H1 (cell line): ENCODE measurements at regions not wholly inside any gene's neighbourhood (a gene's known extent, or its start where the extent isn't known, plus 50 kb on each side); places are given as distances from the start of the nearest gene placed in this dataset.

Source experiments
- SAP30 ChIP-seq: fragments of 300-600 bp; sonication (generic); IDR thresholded peaks from 2 replicates; pipeline ENCODE4 v1.7.1; 2012; ENCODE audit warnings: low read length, moderate library complexity, mild to moderate bottlenecking, inconsistent platforms; ENCODE audit not compliant: insufficient read depth, insufficient replicate concordance

DNA sequence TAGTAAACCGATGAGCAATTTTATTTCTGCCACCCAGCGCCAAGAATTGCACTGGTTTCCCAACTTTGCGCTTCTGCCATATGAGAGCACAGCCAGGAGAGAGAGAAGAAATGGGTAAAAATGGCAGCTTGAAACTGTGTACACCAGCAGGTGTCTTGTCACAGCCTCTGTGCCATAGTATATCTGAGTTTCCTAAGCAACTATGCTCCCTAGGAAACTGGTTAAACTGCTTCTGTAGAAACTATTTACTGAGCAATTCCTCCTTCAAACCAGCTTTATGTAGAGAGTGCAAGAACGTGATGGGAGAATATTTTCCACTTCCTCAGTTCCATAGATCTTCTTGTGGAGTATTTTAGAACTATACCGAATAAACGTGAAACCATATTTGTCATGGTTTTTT, 1361.3 kb downstream of the PCDH9 start (continued):
- no peak for TF ChIP-seq SAP30
